ENCODE measurements at regions not wholly inside any gene's neighbourhood (a gene's known extent, or its start where the extent isn't known, plus 50 kb on each side); places are given as distances from the start of the nearest gene placed in this dataset.
"Not testable (repeated sequence)": the region's sequence is repeated elsewhere in the genome, so short reads cannot be mapped to it uniquely, and the experiment has no call there.

GRCh38 chr2:207216457-207216856 is 50.7 kb upstream of the KLF7 start:
- DNase-seq = no peak

GRCh38 chr2:207217442-207217841 is 51.7 kb upstream of the KLF7 start:
- DNase-seq = no peak

- no peak for DNase-seq
Observed at GRCh38 chr2:207219081-207219630, 53.4 kb upstream of the KLF7 start.

- no peak for DNase-seq
Observed at GRCh38 chr2:207219676-207220501, 54.1 kb upstream of the KLF7 start.

GRCh38 chr2:207221731-207222130 is 56.0 kb upstream of the KLF7 start:
- DNase-seq = no peak

GRCh38 chr2:207223051-207223450 is 57.3 kb upstream of the KLF7 start:
- peak in 1 of 5 experiments; percentile 65 for DNase-seq

GRCh38 chr2:207224381-207224780 is 58.6 kb upstream of the KLF7 start:
- DNase-seq = no peak

- DNase-seq = peak in 1 of 5 experiments; percentile 26
Observed at GRCh38 chr2:207224791-207225482, 59.2 kb upstream of the KLF7 start.

GRCh38 chr2:207225773-207226172 is 60.0 kb upstream of the KLF7 start:
- DNase-seq = peak in 1 of 5 experiments; percentile 60

GRCh38 chr2:207226243-207226642 is 60.5 kb upstream of the KLF7 start:
- DNase-seq = no peak

- peak in 1 of 5 experiments; percentile 37 for DNase-seq
Observed at GRCh38 chr2:207226671-207227061, 60.9 kb upstream of the KLF7 start.

GRCh38 chr2:207227062-207227748 is 61.5 kb upstream of the KLF7 start:
- no peak for DNase-seq

- no peak for DNase-seq
Observed at GRCh38 chr2:207227749-207228145, 62.0 kb upstream of the KLF7 start.

GRCh38 chr2:207228402-207228801 is 62.7 kb upstream of the KLF7 start:
- DNase-seq = no peak

- no peak for DNase-seq
Observed at GRCh38 chr2:207229161-207229560, 63.4 kb upstream of the KLF7 start.

- no peak for DNase-seq
Observed at GRCh38 chr2:207230261-207231105, 64.7 kb upstream of the KLF7 start.

GRCh38 chr2:207231106-207231865 is 65.5 kb upstream of the KLF7 start:
- no peak for DNase-seq

GRCh38 chr2:207231967-207232366 is 66.2 kb upstream of the KLF7 start:
- no peak for DNase-seq

- DNase-seq = not testable (repeated sequence)
Observed at GRCh38 chr2:207233141-207233540, 67.4 kb upstream of the KLF7 start.

GRCh38 chr2:207233731-207234130 is 68.0 kb upstream of the KLF7 start:
- DNase-seq = no peak

- no peak for DNase-seq
Observed at GRCh38 chr2:207235621-207236020, 69.9 kb upstream of the KLF7 start.

Data from T-helper 2 cell (primary cell).